ENCODE measurements at regions not wholly inside any gene's neighbourhood (a gene's known extent, or its start where the extent isn't known, plus 50 kb on each side); places are given as distances from the start of the nearest gene placed in this dataset.

DNA sequence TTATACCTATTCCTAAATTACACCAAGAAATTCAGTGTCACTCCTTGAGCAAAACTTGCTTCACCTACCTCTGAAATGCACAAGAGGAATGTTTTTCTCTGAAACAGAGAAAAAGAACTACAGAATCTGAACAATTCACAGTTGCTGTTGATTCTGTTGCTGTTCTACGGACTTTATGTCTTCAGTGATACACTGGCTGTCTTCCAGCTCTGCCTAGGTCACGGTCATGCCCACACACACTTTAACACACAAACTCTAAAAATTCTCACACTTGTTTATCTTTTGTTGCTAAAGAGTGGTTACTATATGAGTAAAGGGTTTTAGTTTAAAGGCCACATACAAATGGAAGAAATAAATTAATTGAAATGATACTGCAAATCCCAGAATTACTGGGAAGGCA, 124.4 kb upstream of the SPRY2 start:
- DNase-seq (ENCODE audit: low read depth in 2 of 2), result no peak

DNA sequence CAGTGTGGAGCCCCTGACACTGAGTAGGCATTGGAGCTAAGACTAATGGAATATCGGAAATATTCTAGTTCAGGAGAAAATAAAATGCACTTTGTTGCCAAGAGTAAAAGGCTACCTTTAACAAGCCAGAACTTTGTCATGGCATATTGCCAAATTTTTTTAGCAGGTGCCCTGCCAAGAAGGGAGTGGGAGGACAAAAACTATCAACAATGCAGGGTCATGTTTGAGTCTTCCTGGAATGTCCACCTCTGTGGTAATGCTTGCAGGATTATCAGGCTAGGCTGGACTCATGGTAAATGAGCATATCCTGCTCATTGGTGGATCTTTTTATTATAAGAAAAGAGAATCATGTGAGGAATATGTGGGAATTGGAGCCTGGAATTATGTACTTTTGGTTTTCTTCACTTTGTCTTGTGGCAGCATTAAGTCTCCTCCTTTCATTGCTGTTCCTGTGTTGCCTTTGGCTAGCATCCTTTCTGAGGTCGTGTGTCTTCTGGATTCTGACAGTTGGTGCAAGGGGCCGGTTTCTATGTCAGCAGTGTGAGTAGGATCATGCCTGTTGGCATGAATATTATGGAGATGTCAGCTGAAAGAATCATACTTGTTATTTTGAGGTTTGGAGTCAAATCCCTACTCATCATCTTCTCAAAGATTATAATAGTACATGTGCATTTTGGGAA, 122.9 kb upstream of the SPRY2 start:
- no peak for DNase-seq (ENCODE audit: low read depth in 2 of 2)

- DNase-seq (ENCODE audit: low read depth in 2 of 2), result no peak
Observed at GRCh38 chr13:80462567-80462966, 121.6 kb upstream of the SPRY2 start.

- DNase-seq (ENCODE audit: low read depth in 2 of 2), result no peak
Observed at GRCh38 chr13:80462037-80462436, 121.1 kb upstream of the SPRY2 start.

- no peak for DNase-seq (ENCODE audit: low read depth in 2 of 2)
Observed at GRCh38 chr13:80458543-80458942, 117.6 kb upstream of the SPRY2 start.

DNA sequence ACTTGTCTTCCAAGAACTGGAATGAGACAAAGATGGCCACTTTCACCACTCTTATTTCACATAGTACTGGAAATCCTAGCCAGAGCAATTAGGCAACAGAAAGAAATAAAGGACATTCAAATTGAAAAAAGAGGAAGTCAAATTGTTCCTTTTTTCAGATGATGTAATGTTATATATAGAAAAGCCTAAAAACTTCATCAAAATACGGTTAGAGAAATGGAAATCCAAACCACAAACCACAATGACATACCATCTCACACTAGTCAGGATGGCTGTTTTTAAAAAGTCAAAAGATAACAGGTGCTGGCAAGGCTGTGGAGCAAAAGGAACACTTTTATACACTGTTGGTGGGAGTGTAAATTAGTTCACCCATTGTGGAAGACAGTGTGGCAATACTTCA, 113.3 kb upstream of the SPRY2 start:
- no peak for DNase-seq (ENCODE audit: low read depth in 2 of 2)

- DNase-seq (ENCODE audit: low read depth in 2 of 2), result no peak
Observed at GRCh38 chr13:80452279-80452678, 111.4 kb upstream of the SPRY2 start.

- no peak for DNase-seq (ENCODE audit: low read depth in 2 of 2)
Observed at GRCh38 chr13:80451641-80452040, 110.7 kb upstream of the SPRY2 start.

DNA sequence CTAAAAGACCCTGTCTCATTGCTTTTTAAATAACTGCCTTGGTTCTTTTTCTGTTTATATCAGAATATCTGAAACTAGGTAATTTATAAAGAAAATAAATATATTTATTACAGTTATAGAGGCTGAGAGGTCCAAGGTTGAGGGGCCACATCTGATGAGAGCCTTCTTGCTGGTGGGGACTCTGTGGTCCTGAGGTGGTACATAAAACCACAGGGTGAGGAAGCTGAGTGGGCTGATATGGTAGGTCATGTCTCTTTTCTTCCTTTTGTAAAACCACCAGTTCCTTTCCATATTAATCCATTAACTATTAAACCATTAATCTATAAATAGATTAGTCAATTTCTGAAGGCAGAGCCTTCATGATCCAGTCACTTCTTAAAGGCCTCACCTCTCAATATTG, 109.5 kb upstream of the SPRY2 start:
- no peak for DNase-seq (ENCODE audit: low read depth in 2 of 2)

DNA sequence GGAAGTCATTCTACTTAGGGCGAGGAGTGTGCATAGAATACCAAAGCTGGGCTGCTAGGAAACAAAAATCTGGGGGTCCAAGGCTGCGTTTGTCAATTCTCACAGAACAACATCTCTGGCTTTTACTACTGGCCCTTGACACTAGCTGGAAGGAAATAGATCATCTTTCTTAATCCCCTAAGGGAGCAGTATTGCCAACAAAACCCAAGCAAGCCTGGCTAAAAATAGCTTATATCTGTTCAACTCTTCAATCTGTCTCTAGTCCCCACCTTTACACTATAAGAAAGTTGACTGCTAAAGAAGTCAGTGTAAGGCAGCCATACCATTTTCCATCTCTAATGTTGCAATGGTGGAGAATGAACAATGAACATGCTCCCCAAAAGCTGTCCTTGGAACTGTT, 107.8 kb upstream of the SPRY2 start:
- DNase-seq (ENCODE audit: low read depth in 2 of 2), result no peak

DNA sequence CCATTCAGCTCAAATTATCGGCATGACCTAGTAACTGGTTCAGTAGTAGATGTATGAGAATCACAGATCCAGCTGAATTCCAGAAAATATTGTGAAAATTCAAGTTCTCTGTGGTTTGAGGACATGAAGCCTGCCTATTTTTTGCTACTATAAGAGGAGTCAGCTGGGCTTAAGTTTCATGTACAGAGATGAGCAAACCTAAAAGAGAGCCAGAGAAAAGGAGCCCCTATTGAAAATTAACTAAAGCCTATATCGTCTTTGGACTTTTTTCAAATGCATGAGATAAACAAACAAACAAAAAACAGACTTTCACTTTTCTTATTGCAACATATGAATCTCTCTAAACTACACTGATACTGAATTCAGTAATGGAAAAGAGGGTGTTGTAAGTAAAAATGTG, 106.8 kb upstream of the SPRY2 start:
- DNase-seq (ENCODE audit: low read depth in 2 of 2), result no peak

DNA sequence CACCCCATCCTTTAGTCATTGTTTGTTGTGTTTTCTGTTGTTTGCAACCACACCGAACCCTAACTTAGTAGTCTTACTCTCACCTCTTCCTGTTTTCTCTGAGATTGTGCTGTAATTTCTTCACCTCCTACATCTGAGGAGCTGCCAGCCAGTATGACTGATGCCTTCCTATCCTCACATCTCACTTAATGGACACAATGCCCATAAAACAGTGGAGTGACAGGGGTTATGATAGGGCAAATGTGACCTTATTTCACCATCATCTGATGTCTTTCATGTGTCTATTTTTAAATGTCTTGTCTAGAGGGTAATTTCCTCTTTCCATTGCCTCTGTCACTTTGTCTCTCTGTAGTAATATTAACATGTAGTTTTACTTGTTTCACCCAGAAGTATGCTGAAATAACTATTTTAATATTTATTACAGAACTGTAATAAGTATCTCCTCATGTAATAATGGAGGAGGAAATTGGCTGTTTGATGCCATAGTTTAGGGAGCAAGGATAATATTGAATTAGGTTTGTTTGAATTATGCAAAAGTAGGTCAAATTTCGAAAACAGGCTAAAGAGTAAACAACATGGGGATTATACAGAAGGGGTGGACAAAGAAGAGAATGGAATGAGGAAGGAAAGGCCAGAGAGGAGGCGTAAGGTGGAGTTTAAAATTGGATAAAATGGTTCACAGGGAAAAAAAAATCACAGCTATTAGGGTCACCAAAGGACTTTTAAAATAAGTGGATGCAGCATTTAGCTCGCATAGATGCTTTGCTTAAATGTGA, 103.5 kb upstream of the SPRY2 start:
- no peak for DNase-seq (ENCODE audit: low read depth in 2 of 2)

- DNase-seq (ENCODE audit: low read depth in 2 of 2), result no peak
Observed at GRCh38 chr13:80442609-80443008, 101.7 kb upstream of the SPRY2 start.

DNA sequence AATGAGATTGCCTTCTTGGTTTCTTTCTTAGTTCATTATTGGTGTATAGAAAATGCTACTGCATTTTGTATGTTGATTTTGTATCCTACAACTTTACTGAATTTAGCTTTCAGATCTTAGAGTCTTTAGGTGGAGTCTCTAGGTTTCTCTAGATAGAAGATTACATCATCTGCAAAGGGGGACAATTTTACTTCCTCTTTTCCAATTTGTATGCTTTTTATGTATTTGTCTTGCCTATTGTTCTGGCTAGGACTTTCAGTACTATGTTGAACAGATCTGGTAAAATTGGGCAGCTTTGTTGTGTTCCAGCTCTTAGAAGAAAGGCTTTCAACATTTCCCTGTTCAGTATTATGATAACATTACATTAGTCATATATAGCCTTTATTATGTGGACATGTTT, 101.0 kb upstream of the SPRY2 start:
- no peak for DNase-seq (ENCODE audit: low read depth in 2 of 2)

- no peak for DNase-seq (ENCODE audit: low read depth in 2 of 2)
Observed at GRCh38 chr13:80438521-80438920, 97.6 kb upstream of the SPRY2 start.

- DNase-seq (ENCODE audit: low read depth in 2 of 2), result no peak
Observed at GRCh38 chr13:80437231-80437630, 96.3 kb upstream of the SPRY2 start.

- DNase-seq (ENCODE audit: low read depth in 2 of 2), result no peak
Observed at GRCh38 chr13:80436571-80437169, 95.7 kb upstream of the SPRY2 start.

DNA sequence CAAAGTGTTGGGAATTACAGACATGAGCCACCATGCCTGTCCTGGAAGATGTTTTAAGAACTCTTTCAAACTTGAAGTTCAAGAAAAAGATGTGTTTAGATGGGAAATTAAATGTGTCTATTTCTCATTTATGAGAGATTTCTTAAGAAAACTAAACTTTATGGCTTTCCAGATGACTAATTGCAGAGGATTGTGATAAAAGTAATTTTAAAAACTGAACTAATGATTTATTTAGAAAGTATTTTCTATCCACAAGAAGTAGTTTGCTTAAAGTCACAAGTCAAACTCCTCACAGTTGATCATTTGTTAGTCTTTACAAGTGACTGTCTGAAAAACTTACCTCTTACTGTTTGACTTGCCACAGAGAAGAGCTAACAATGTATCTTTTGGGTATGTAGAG, 89.6 kb upstream of the SPRY2 start:
- DNase-seq (ENCODE audit: low read depth in 2 of 2), result no peak

DNA sequence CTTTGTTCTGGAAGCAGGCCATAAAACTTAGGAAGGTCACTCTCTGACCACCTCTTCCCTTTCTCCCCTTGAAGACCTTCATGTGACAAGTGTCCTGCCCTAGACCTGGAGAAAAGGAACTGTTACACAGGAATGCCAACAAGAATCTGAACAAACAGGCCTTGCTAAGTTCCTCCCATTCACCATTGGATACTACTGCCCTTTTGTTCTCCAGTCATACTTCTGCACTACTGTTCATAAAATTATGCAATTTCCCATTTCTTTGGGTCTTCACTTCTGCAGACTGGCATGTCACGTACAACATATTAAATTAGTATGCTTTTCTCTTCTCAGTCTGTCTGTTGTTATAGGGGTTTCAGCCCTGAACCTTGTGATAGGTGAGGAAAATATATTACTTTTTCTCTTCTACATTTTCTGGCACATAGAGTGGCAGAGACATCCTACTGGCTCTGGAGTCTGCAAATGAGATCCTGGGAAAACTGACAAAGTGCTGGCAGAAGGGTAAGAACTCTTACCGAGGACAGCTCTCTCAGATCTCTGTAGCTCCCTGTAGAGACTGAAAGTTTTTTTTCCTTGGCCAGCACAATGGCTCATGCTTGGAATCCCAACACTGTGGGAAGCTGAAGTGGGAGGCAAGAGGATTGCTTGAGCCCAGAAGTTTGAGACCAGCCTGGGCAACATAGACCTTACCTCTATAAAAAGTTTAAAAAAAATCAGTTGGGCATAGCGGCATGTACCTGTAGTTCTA, 87.6 kb upstream of the SPRY2 start:
- no peak for DNase-seq (ENCODE audit: low read depth in 2 of 2)

- no peak for DNase-seq (ENCODE audit: low read depth in 2 of 2)
Observed at GRCh38 chr13:80419416-80419815, 78.5 kb upstream of the SPRY2 start.

- DNase-seq (ENCODE audit: low read depth in 2 of 2), result no peak
Observed at GRCh38 chr13:80413611-80414010, 72.7 kb upstream of the SPRY2 start.

- DNase-seq (ENCODE audit: low read depth in 2 of 2), result no peak
Observed at GRCh38 chr13:80408270-80408669, 67.3 kb upstream of the SPRY2 start.
